Frontal cortex (tissue), 3 donors: ENCODE measurements at regions not wholly inside any gene's neighbourhood (a gene's known extent, or its start where the extent isn't known, plus 50 kb on each side); places are given as distances from the start of the nearest gene placed in this dataset.

Experiments
- DNase-seq, 2 donors: peaks; one replicate each; pipeline ENCODE4 v3.0.0; 2012; ENCODE audit warnings: low spot score in 2 of 2
- FAIRE-seq: peaks from 2 replicates; lab custom pipeline; 2012; peaks lifted over from hg19 to GRCh38; lab: Jason Lieb, UNC
- donor health status: control.
- donor health status: control.
- donor health status: control.

GRCh38 chr15:29612701-29613100, 209.6 kb downstream of the TJP1 start:
- no peak for DNase-seq
- no peak for FAIRE-seq

GRCh38 chr15:29612096-29612495, 210.2 kb downstream of the TJP1 start:
- DNase-seq (no peak), FAIRE-seq (no peak)

GRCh38 chr15:29611057-29611456, 211.2 kb downstream of the TJP1 start:
- no peak for FAIRE-seq

GRCh38 chr15:29601811-29602210, 220.5 kb downstream of the TJP1 start:
- FAIRE-seq (no peak), DNase-seq (no peak)

More at GRCh38 chr15:29611057-29611456, 211.2 kb downstream of the TJP1 start:
- no peak for DNase-seq

GRCh38 chr15:29600262-29600661, 222.0 kb downstream of the TJP1 start:
- FAIRE-seq (no peak), DNase-seq (no peak)

- FAIRE-seq, result no peak
Observed at GRCh38 chr15:29596266-29596665, 226.0 kb downstream of the TJP1 start.

GRCh38 chr15:29593629-29594028, 228.6 kb downstream of the TJP1 start:
- DNase-seq, result no peak
- no peak for FAIRE-seq

More at GRCh38 chr15:29596266-29596665, 226.0 kb downstream of the TJP1 start:
- DNase-seq, result no peak

- FAIRE-seq, result no peak
- DNase-seq, result no peak
Observed at GRCh38 chr15:29593111-29593510, 229.2 kb downstream of the TJP1 start.

- no peak for FAIRE-seq
- no peak for DNase-seq
Observed at GRCh38 chr15:29590701-29591100, 231.6 kb downstream of the TJP1 start.

GRCh38 chr15:29589975-29590374, 232.3 kb downstream of the TJP1 start:
- DNase-seq (no peak), FAIRE-seq (no peak)

GRCh38 chr15:29589416-29589815, 232.9 kb downstream of the TJP1 start:
- DNase-seq (no peak), FAIRE-seq (no peak)

GRCh38 chr15:29573197-29573838, 248.9 kb downstream of the TJP1 start:
- DNase-seq (no peak), FAIRE-seq (no peak)

- DNase-seq (no peak), FAIRE-seq (no peak)
Observed at GRCh38 chr15:29571792-29572431, 250.4 kb downstream of the TJP1 start.

GRCh38 chr15:29570948-29571791, 251.1 kb downstream of the TJP1 start:
- DNase-seq (peak in 1 of 2 donors; percentile 67), FAIRE-seq (no peak)

- DNase-seq, result peak; percentile 44 to 70
Observed at GRCh38 chr15:29570121-29570947, 251.9 kb downstream of the TJP1 start.

GRCh38 chr15:29569533-29570092, 252.7 kb downstream of the TJP1 start:
- FAIRE-seq (no peak), DNase-seq (no peak)

More at GRCh38 chr15:29570121-29570947, 251.9 kb downstream of the TJP1 start:
- no peak for FAIRE-seq

GRCh38 chr15:29568840-29569532, 253.3 kb downstream of the TJP1 start:
- DNase-seq (no peak), FAIRE-seq (no peak)

GRCh38 chr15:29567336-29567735, 254.9 kb downstream of the TJP1 start:
- no peak for FAIRE-seq
- no peak for DNase-seq

GRCh38 chr15:29566914-29567313, 255.4 kb downstream of the TJP1 start:
- FAIRE-seq, result no peak
- DNase-seq, result no peak
